ENCODE measurements at regions not wholly inside any gene's neighbourhood (a gene's known extent, or its start where the extent isn't known, plus 50 kb on each side); places are given as distances from the start of the nearest gene placed in this dataset.

- ATAC-seq, result no peak
- WGBS, 2 donors (ENCODE audit: low coverage in 1 of 2), result 56 to 61% methylated on average over 4 to 7 of the region's 8 CpGs
- H3K9me3 ChIP-seq, result no peaks in the 10 kb centered on the region
Measured at GRCh38 chr17:14746822-14747602, 446.1 kb downstream of the HS3ST3B1 start.

GRCh38 chr17:14745541-14745940, 444.7 kb downstream of the HS3ST3B1 start:
- no peaks in the 10 kb centered on the region for H3K9me3 ChIP-seq
- 73 to 81% methylated on average over 1 of the region's 1 CpG for WGBS, 2 donors (ENCODE audit: low coverage in 1 of 2)

More at GRCh38 chr17:14746822-14747602, 446.1 kb downstream of the HS3ST3B1 start:
- Histone ChIP-seq H3K27me3 (peaks cover 3% of the 10 kb centered on the region), H3K27ac (no peak overlapping the region), H3K4me1 (no peaks in the 10 kb centered on the region), H3K4me3 (no peak overlapping the region), H3K36me3 (no peaks in the 10 kb centered on the region)
- TF ChIP-seq POLR2A (IDR thresholded peaks at IDR 0.05), result no peak
- TF ChIP-seq POLR2AphosphoS5 (IDR thresholded peaks at IDR 0.05), result no peak
- no peak for TF ChIP-seq CTCF (IDR thresholded peaks at IDR 0.05)
- TF ChIP-seq EP300 (IDR thresholded peaks at IDR 0.05), result no peak

GRCh38 chr17:14744761-14745473, 444.0 kb downstream of the HS3ST3B1 start:
- no peak for TF ChIP-seq CTCF (IDR thresholded peaks at IDR 0.05)
- TF ChIP-seq POLR2A (IDR thresholded peaks at IDR 0.05), result no peak
- TF ChIP-seq EP300 (IDR thresholded peaks at IDR 0.05), result no peak
- no peak for TF ChIP-seq POLR2AphosphoS5 (IDR thresholded peaks at IDR 0.05)
- no peaks in the 10 kb centered on the region for H3K36me3 ChIP-seq
- H3K27ac ChIP-seq, result no peak overlapping the region
- no peaks in the 10 kb centered on the region for H3K4me1 ChIP-seq
- no peaks in the 10 kb centered on the region for H3K27me3 ChIP-seq
- no peaks in the 10 kb centered on the region for H3K9me3 ChIP-seq
- H3K4me3 ChIP-seq, result no peak overlapping the region
- no peak for ATAC-seq
- 72 to 100% methylated on average over 2 to 4 of the region's 4 CpGs for whole genome bisulfite sequencing, 2 donors (ENCODE audit: low coverage in 1 of 2)

More at GRCh38 chr17:14745541-14745940, 444.7 kb downstream of the HS3ST3B1 start:
- Histone ChIP-seq H3K4me3 (no peak overlapping the region), H3K36me3 (no peaks in the 10 kb centered on the region), H3K27ac (no peak overlapping the region), H3K27me3 (no peaks in the 10 kb centered on the region), H3K4me1 (no peaks in the 10 kb centered on the region)
- ATAC-seq, result no peak
- no peak for TF ChIP-seq POLR2AphosphoS5 (IDR thresholded peaks at IDR 0.05)
- TF ChIP-seq CTCF (IDR thresholded peaks at IDR 0.05), result no peak
- TF ChIP-seq POLR2A (IDR thresholded peaks at IDR 0.05), result no peak
- no peak for TF ChIP-seq EP300 (IDR thresholded peaks at IDR 0.05)

- Histone ChIP-seq H3K9me3 (no peaks in the 10 kb centered on the region), H3K4me1 (no peaks in the 10 kb centered on the region), H3K27ac (no peak overlapping the region), H3K4me3 (no peak overlapping the region), H3K27me3 (no peaks in the 10 kb centered on the region), H3K36me3 (no peaks in the 10 kb centered on the region)
- TF ChIP-seq CTCF (IDR thresholded peaks at IDR 0.05) (no peak), POLR2A (IDR thresholded peaks at IDR 0.05) (no peak), EP300 (IDR thresholded peaks at IDR 0.05) (no peak), POLR2AphosphoS5 (IDR thresholded peaks at IDR 0.05) (no peak)
- no peak for ATAC-seq
- 40 to 86% methylated on average over 1 to 4 of the region's 8 CpGs for WGBS, 2 donors (ENCODE audit: low coverage in 1 of 2)
Measured at GRCh38 chr17:14741491-14741890, 440.6 kb downstream of the HS3ST3B1 start.
